ENCODE measurements at regions not wholly inside any gene's neighbourhood (a gene's known extent, or its start where the extent isn't known, plus 50 kb on each side); places are given as distances from the start of the nearest gene placed in this dataset.

GRCh38 chr3:193039058-193039457, 121.4 kb upstream of the MB21D2 start (continued):
- TF ChIP-seq POU5F1 (IDR thresholded peaks at IDR 0.05; ENCODE audit: low read depth, low read length) (no peak), RAD21 (IDR thresholded peaks at IDR 0.05 in 1 of 2, conservative IDR thresholded peaks at IDR 0.05 in 1 of 2; ENCODE audit: low read depth in 2 of 2, low read length in 2 of 2) (no peak), BACH1 (IDR thresholded peaks at IDR 0.05; ENCODE audit: low read length) (no peak), SUZ12 (IDR thresholded peaks at IDR 0.05; ENCODE audit: low read length) (no peak), SRF (IDR thresholded peaks at IDR 0.05; ENCODE audit: low read depth, low read length) (no peak)
